Activated CD8-positive, alpha-beta T cell treated with anti-CD3 and anti-CD28 coated beads, Interleukin-2, amount 10 ng/mL, durations not matched to agents 7 days and 5 days (primary cell): ENCODE measurements at regions not wholly inside any gene's neighbourhood (a gene's known extent, or its start where the extent isn't known, plus 50 kb on each side); places are given as distances from the start of the nearest gene placed in this dataset.
"Not testable (repeated sequence)": the region's sequence is repeated elsewhere in the genome, so short reads cannot be mapped to it uniquely, and the experiment has no call there.

Source experiments
- ATAC-seq: fragments of 150-1000 bp; cut with Tn5 transposase; one replicate; pipeline ENCODE4 v1.10.0; 2021; ENCODE audit warnings: moderate library complexity
- CTCF ChIA-PET: fragments of 350-600 bp; sonication (Branson Sonifier 250); formaldehyde crosslinking; loops from one replicate; lab custom pipeline; 2021; ENCODE audit warnings: antibody characterized with exemption; lab: Charles Lee
- POLR2A ChIA-PET: fragments of 350-600 bp; sonication (Branson Sonifier 250); formaldehyde crosslinking; loops from one replicate; lab custom pipeline; 2021; ENCODE audit warnings: antibody characterized with exemption; lab: Charles Lee
- DNase-seq: peaks from one replicate; pipeline ENCODE4 v3.0.0-alpha.2; 2020
- H3K27ac Mint-ChIP-seq: one replicate; pipeline ENCODE4 v1.8.0; 2021; ENCODE audit warnings: mild to moderate bottlenecking, mixed read lengths
- H3K27me3 Mint-ChIP-seq: one replicate; pipeline ENCODE4 v1.8.0; 2021; ENCODE audit warnings: low read depth, mixed read lengths
- H3K36me3 Mint-ChIP-seq: one replicate; pipeline ENCODE4 v1.8.0; 2021; ENCODE audit warnings: low read depth, mixed read lengths
- H3K4me1 Mint-ChIP-seq: one replicate; pipeline ENCODE4 v1.8.0; 2021; ENCODE audit warnings: low read depth, mixed read lengths
- H3K4me3 Mint-ChIP-seq: one replicate; pipeline ENCODE4 v1.8.0; 2021; ENCODE audit warnings: mild to moderate bottlenecking, mixed read lengths
- H3K9me3 Mint-ChIP-seq: one replicate; pipeline ENCODE4 v1.8.0; 2022; ENCODE audit warnings: mixed read lengths; ENCODE audit not compliant: insufficient read depth

GRCh38 chr1:61028136-61028535 lies 54.2 kb upstream of the NFIA start:
- ATAC-seq (no peak), DNase-seq (no peak)
- H3K4me3 Mint-ChIP-seq: no peak overlapping the region
- no peak overlapping the region for H3K27ac Mint-ChIP-seq
- no peaks in the 10 kb centered on the region for H3K4me1 Mint-ChIP-seq
- H3K9me3 Mint-ChIP-seq: no peaks in the 10 kb centered on the region
- no peaks in the 10 kb centered on the region for H3K36me3 Mint-ChIP-seq
- ChIA-PET POLR2A (no interaction called here), CTCF (interaction anchor here (0.8 kb wide), 1 partner anchor 21 kb away, joined by 3 read pairs; no protein-coding TSS in a partner anchor)
- peaks cover 2% of the 10 kb centered on the region for H3K27me3 Mint-ChIP-seq

- H3K4me1 Mint-ChIP-seq, ATAC-seq, H3K27ac Mint-ChIP-seq, H3K36me3 Mint-ChIP-seq, H3K9me3 Mint-ChIP-seq, H3K4me3 Mint-ChIP-seq, POLR2A ChIA-PET, CTCF ChIA-PET: not testable (repeated sequence)
- DNase-seq: peak; percentile 28
- peaks cover 21% of the 10 kb centered on the region for H3K27me3 Mint-ChIP-seq
Observed at GRCh38 chr1:61018068-61018467, 64.3 kb upstream of the NFIA start.

DNA sequence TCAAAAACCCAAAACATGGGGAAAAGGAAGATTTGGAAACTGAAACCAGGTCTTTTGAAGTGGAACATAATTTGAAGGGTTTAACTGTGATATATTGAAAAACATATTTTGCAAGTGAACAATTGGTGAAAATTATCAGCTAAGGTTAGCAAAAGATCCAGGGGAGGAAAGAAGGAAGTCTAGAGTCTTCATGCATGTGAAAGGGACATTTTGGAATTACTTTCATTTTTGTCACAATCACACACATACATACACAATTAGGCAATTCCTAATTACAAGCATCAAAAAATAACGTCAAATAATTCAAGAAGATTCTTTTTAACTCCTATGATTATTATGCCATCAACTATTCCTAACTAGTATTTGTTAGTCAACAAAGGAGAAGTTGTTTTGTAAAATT lies 64.7 kb upstream of the NFIA start:
- Mint-ChIP-seq H3K4me1 (peaks cover 4% of the 10 kb centered on the region), H3K36me3 (no peaks in the 10 kb centered on the region), H3K27ac (no peak overlapping the region), H3K9me3 (no peaks in the 10 kb centered on the region), H3K27me3 (peaks cover 21% of the 10 kb centered on the region), H3K4me3 (no peak overlapping the region)
- ATAC-seq (no peak), DNase-seq (no peak)
- ChIA-PET CTCF (no interaction called here), POLR2A (no interaction called here)

DNA sequence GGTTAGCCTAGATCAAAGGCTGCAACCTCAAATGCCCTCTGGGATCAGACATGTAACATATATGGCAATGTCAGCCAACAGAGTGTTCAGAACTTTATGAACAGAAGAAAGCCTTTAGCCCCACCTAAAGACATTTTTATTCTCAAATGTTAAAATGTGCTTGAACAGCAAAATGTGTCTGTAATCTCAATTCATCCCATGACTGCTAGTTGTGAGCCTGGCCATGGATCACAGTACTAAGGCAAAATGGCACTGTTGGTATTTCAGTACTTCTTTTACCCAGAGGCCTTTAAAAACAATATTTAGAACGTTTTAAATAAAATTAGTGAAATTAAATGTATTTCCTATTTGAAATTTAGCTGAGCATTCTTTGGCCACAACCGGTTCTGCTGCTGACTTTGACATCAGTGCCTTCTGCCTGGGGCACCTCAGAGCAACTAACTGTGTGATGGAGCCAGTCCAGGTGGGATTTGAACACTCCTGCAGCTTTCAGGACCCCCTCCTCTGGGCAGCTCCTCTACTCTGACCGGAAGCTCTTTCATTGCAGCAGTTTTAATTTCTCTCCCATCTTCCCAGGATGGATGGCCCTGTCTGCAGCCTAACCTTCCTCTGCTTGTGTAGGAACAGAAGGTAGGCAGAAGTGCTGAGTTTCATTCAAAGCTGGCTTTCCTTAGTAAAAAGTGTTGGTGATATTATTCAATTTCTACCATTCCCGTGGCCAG lies 68.3 kb upstream of the NFIA start:
- no peak for DNase-seq
- no peaks in the 10 kb centered on the region for H3K36me3 Mint-ChIP-seq
- POLR2A ChIA-PET: no interaction called here
- H3K27me3 Mint-ChIP-seq: peaks cover 20% of the 10 kb centered on the region
- H3K4me3 Mint-ChIP-seq: no peak overlapping the region
- CTCF ChIA-PET: interaction anchor here (1.2 kb wide), 1 partner anchor 29 kb away, joined by 3 read pairs; no protein-coding TSS in a partner anchor
- ATAC-seq: no peak
- no peaks in the 10 kb centered on the region for H3K9me3 Mint-ChIP-seq
- H3K4me1 Mint-ChIP-seq: peaks cover 4% of the 10 kb centered on the region
- no peak overlapping the region for H3K27ac Mint-ChIP-seq

DNA sequence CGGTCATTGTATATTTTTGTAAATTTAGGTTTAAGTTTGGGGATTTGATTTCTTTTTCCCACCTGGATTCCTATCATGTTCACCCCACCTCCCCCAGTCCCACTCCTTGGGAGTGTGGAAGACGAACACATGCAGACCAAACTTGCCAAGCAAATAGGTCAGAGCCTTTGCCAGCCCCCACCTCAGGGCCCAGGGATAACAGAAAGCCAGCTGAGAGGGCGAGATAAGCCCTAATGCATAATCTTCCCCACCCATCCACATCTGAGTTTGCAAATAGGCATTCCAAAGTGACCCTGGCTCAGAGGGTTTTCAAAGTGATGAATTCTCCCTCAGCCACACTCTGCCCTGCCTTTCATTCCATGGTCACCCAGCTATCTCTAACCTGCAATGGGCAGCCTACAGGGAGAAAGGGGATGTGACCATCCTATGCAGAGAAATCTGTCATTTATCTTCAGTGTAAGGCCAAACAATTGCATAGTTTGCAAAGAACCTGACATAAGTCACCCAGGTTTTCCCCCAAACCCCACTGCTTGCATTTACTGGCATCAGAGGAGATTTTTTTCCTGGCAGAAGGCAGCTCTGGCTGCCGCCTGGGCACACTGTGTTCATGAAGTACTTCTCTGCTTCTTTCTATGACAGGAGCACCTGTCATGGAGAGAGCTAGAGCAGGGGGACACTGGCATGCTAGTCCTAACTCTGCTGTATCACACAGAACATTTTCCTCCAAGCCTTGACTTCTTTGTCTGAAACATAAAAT lies 69.0 kb upstream of the NFIA start:
- H3K9me3 Mint-ChIP-seq: no peaks in the 10 kb centered on the region
- peaks cover 20% of the 10 kb centered on the region for H3K27me3 Mint-ChIP-seq
- no peak overlapping the region for H3K27ac Mint-ChIP-seq
- no peaks in the 10 kb centered on the region for H3K36me3 Mint-ChIP-seq
- POLR2A ChIA-PET: interaction anchor here (0.6 kb wide), 1 partner anchor 14 kb away, joined by 3 read pairs; no protein-coding TSS in a partner anchor
- DNase-seq: no peak
- CTCF ChIA-PET: interaction anchor here (1.1 to 1.2 kb wide), 2 partner anchors 30 to 36 kb away, joined by 3 to 4 read pairs; no protein-coding TSS in a partner anchor
- ATAC-seq: no peak
- H3K4me1 Mint-ChIP-seq: peaks cover 4% of the 10 kb centered on the region
- no peak overlapping the region for H3K4me3 Mint-ChIP-seq

DNA sequence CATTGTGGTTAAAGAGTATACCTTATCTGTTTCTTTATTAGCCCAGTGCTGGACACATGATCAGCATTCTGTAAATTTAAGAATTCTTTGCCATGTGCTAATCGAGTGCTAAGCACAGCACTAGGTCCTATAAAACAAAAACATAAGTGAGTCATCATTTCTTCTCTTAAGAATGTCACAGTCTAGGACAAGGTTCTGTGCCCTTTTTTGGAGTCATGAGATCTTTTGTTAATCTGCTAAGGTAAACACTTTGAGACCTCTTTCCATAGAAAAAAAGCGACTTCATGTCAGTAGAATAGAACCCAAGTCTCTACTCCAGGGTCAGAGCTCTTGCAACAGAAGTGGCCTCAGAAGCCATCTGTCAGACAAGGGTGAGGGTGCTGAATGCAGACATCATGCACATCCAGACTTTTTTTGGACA lies 70.0 kb upstream of the NFIA start:
- no peak for DNase-seq
- no peak overlapping the region for H3K27ac Mint-ChIP-seq
- ATAC-seq: no peak
- ChIA-PET POLR2A (interaction anchor here (0.6 kb wide), 1 partner anchor 15 kb away, joined by 3 read pairs; no protein-coding TSS in a partner anchor), CTCF (interaction anchor here (1.1 kb wide), 1 partner anchor 37 kb away, joined by 4 read pairs; no protein-coding TSS in a partner anchor)
- no peak overlapping the region for H3K4me3 Mint-ChIP-seq
- peaks cover 18% of the 10 kb centered on the region for H3K27me3 Mint-ChIP-seq
- no peaks in the 10 kb centered on the region for H3K9me3 Mint-ChIP-seq
- H3K4me1 Mint-ChIP-seq: peaks cover under 1% of the 10 kb centered on the region
- H3K36me3 Mint-ChIP-seq: no peaks in the 10 kb centered on the region

DNA sequence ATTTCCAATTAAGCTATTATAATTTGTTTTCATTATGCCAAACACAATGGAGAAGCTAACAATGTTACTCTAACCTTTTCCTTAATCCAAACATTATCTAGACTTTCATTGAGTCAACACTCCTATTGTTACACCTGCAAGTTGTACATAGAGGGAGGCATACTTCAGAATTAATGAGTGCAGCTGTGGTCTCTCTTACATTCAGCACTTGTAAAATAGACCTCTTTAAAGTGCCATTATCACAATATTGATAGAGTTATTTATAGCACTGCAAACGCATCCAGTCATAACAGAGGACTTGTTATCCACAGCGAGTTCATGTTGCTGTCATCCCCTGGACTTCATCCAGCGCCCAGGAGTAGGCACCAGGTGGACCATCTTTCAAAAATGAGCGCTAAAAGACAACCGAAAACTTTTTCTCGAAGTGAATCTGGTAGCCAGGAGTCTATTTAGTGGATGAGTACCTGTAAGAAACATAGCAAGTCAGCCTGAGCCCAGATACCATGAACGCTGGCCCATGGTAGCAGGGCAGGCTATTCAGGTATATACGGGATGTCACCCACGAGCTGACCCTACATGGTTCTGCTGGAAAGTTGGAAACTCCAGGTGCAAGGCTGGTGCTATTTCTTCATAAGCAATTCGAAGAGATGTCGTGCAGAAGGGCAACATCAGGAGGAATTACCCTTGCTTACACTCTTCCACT lies 70.6 kb upstream of the NFIA start:
- Mint-ChIP-seq H3K36me3 (no peaks in the 10 kb centered on the region), H3K9me3 (no peaks in the 10 kb centered on the region), H3K27me3 (peaks cover 14% of the 10 kb centered on the region), H3K4me3 (no peak overlapping the region), H3K27ac (no peak overlapping the region), H3K4me1 (no peaks in the 10 kb centered on the region)
- DNase-seq (no peak), ATAC-seq (no peak)
- ChIA-PET POLR2A (no interaction called here), CTCF (interaction anchor here (1.1 kb wide), 1 partner anchor 38 kb away, joined by 4 read pairs; no protein-coding TSS in a partner anchor)

- Mint-ChIP-seq H3K4me1 (peaks cover 2% of the 10 kb centered on the region), H3K27ac (no peak overlapping the region), H3K27me3 (peaks cover 5% of the 10 kb centered on the region), H3K36me3 (no peaks in the 10 kb centered on the region), H3K4me3 (no peak overlapping the region), H3K9me3 (no peaks in the 10 kb centered on the region)
- ATAC-seq (no peak), DNase-seq (no peak)
- POLR2A ChIA-PET: no interaction called here
- CTCF ChIA-PET: no interaction called here
Observed at GRCh38 chr1:61007534-61008364, 74.6 kb upstream of the NFIA start.

DNA sequence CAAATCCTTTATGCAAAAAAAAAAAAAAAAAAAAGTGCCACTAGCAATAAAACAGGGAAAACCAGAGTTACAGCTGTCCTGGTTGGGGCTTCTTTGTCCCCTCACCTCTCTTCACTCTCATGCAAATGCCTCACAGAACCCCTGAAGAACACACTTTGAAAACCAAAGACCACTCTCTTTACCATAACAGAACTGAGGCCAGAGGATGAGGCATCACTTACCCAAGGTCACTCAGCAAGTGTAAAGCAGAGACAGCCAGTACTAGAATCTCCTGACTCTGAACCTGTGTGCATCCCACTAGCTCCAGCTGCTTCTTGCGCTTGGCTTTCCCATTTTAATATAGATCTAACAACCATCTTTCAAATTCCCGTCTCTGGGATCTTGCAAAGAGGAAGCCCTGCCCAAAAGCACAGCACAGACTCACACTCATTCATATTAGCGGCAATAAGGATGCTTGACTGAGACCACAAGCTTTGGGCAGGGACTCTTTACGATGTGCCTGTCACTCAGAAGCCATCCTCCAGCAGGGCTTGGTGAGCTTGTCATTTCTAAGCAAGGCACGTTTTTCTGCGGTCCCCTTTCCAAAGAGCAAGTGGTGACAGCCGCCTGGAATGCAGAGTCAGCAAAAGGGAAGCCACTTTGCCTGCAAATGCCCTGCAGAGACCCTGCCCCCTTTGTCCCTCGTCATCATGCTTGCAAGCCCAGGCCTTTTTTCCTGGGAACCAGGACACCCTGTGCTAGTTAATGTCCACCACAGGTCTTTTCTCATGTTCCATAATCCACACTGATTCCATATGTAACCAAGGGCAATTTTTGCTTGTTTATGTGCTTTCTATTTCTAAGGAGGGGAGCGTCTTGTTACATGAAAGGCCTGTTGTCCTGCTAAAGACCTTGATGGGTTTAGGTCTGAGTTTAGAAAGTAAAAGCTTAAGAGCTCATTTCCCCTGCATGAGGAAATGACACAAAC lies 76.5 kb upstream of the NFIA start:
- ChIA-PET CTCF (no interaction called here), POLR2A (no interaction called here)
- Mint-ChIP-seq H3K27ac (no peak overlapping the region), H3K36me3 (no peaks in the 10 kb centered on the region), H3K9me3 (no peaks in the 10 kb centered on the region), H3K4me1 (peaks cover 2% of the 10 kb centered on the region), H3K27me3 (peaks cover 3% of the 10 kb centered on the region), H3K4me3 (no peak overlapping the region)
- DNase-seq (no peak), ATAC-seq (no peak)

DNA sequence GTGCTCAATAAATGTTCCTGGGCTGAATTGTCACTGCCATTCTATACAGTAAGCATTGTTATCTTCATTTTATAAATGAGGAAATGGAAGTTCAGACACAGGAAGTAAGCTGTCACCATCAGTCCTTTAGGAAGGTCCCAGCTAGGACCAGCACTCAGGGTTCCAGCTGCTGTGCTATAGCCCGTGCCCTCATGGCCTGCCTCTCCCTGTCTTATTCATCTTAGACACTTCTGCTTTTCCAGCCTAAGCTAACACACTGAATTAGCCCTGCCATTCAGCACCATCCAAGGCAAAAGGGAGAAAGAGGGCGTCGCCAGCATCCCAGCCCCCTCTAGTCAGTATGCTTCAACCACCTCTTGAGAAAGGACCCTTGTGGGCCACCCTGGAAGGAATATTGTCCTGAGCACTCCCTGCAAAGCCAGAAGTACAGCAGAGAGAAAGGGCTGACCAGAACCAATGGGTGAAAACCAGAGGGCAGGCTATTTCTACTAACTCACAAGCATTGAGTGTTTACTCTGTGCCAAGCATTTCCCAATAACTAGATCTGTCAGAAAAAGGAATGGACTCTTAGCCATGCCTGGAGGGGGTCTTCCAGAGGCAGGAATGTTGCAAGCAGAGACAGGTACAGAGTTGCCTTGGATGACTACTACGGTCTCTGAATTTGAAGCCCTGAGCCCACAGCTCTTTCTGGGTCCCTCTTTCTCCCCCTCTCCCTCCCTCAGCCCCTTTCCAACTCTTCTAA lies 77.9 kb upstream of the NFIA start:
- H3K36me3 Mint-ChIP-seq: no peaks in the 10 kb centered on the region
- peaks cover 3% of the 10 kb centered on the region for H3K27me3 Mint-ChIP-seq
- H3K9me3 Mint-ChIP-seq: no peaks in the 10 kb centered on the region
- H3K27ac Mint-ChIP-seq: no peak overlapping the region
- no peak for DNase-seq
- H3K4me1 Mint-ChIP-seq: peaks cover 2% of the 10 kb centered on the region
- CTCF ChIA-PET: no interaction called here
- POLR2A ChIA-PET: no interaction called here
- H3K4me3 Mint-ChIP-seq: no peak overlapping the region
- ATAC-seq: no peak
